Immature natural killer cell (primary cell): ENCODE measurements at regions not wholly inside any gene's neighbourhood (a gene's known extent, or its start where the extent isn't known, plus 50 kb on each side); places are given as distances from the start of the nearest gene placed in this dataset.

ENCODE experiments used
- DNase-seq, 3 donors: peaks; one replicate each; pipeline ENCODE4 v3.0.0; 2022; ENCODE audit warnings: mixed read lengths in 1 of 3
- H3K27ac Mint-ChIP-seq, 6 donors: one replicate each; pipeline ENCODE4 v1.8.0; 2020; ENCODE audit warnings: mixed read lengths in 6 of 6, mild to moderate bottlenecking in 5 of 6, inconsistent platforms in 4 of 6, moderate library complexity in 3 of 6
- H3K27me3 Mint-ChIP-seq, 3 donors: one replicate each; pipeline ENCODE4 v1.8.0; 2020 to 2021; ENCODE audit warnings: low read depth in 3 of 3, mild to moderate bottlenecking in 3 of 3, mixed read lengths in 3 of 3, moderate library complexity in 3 of 3, inconsistent platforms in 1 of 3
- H3K36me3 Mint-ChIP-seq, 3 donors: one replicate each; pipeline ENCODE4 v1.8.0; 2020; ENCODE audit warnings: mixed read lengths in 3 of 3, inconsistent platforms in 2 of 3, mild to moderate bottlenecking in 2 of 3
- H3K4me1 Mint-ChIP-seq, 2 donors: one replicate each; pipeline ENCODE4 v1.8.0; 2020; ENCODE audit warnings: inconsistent platforms in 2 of 2, mild to moderate bottlenecking in 2 of 2, mixed read lengths in 2 of 2, moderate library complexity in 1 of 2
- H3K4me3 Mint-ChIP-seq, 5 donors: one replicate each; pipeline ENCODE4 v1.8.0; 2020; ENCODE audit warnings: mild to moderate bottlenecking in 5 of 5, mixed read lengths in 5 of 5, inconsistent platforms in 3 of 5, moderate library complexity in 3 of 5
- H3K9me3 Mint-ChIP-seq, 6 donors: one replicate each; pipeline ENCODE4 v1.8.0; 2020; ENCODE audit warnings: mild to moderate bottlenecking in 6 of 6, mixed read lengths in 6 of 6, inconsistent platforms in 4 of 6, moderate library complexity in 3 of 6

DNA sequence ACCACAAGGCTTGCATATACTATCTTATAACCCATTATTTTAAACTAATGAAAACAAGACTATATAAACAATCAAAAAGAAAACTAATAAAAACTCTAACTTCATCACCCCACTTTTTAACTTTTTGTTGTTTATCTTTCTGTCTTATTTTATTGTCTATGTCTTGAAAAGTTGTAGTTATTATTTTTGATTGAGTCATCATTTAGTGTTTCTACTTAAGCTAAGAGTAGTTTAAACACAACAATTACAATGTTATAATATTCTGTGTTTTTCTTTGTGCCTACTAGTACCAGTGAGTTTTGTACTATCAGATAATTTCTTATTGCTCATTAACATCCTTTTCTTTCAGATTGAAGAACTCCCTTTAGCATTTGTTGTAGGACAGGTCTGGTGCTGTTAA, 318.7 kb upstream of the ATP5MC3 start:
- Mint-ChIP-seq H3K9me3 (peaks cover 8 to 34% (median 29%) of the 10 kb centered on the region in 6 donors), H3K27ac (no peak overlapping the region), H3K4me1 (no peaks in the 10 kb centered on the region), H3K27me3 (peaks cover 2 to 5% (median 3%) of the 10 kb centered on the region in 3 donors), H3K36me3 (no peaks in the 10 kb centered on the region), H3K4me3 (no peak overlapping the region)
- DNase-seq, result no peak

DNA sequence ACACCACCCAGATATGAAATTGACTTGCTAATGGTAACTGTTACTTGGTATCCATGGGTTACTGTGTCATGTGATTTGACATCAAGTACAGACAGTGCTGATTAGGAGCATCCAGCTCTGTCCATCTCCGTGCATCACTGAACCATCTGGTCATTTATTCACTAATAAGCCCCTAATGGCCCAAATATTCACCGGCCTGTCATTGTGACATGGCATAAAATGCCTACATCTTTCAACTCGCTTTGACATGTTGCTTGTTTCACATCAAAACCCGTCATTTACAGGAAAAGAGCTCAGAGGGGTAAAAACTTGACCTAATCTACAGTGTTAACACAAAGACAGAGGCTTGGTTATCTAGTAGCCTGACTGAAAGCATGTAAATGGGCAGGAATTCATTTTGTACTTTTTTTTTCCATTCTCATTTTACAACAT, 308.9 kb upstream of the ATP5MC3 start:
- Mint-ChIP-seq H3K27me3 (peaks cover 0 to 10% (median 4%) of the 10 kb centered on the region in 3 donors), H3K4me3 (no peak overlapping the region), H3K4me1 (no peaks in the 10 kb centered on the region), H3K27ac (no peak overlapping the region), H3K9me3 (peaks cover 0 to 1% (median 0%) of the 10 kb centered on the region in 6 donors), H3K36me3 (no peaks in the 10 kb centered on the region)
- no peak for DNase-seq

- Mint-ChIP-seq H3K4me3 (no peak overlapping the region), H3K9me3 (no peaks in the 10 kb centered on the region), H3K27me3 (peaks cover 0 to 7% (median 3%) of the 10 kb centered on the region in 3 donors), H3K36me3 (no peaks in the 10 kb centered on the region), H3K27ac (no peak overlapping the region), H3K4me1 (no peaks in the 10 kb centered on the region)
- no peak for DNase-seq
Observed at GRCh38 chr2:175478096-175478768, 296.7 kb upstream of the ATP5MC3 start.

DNA sequence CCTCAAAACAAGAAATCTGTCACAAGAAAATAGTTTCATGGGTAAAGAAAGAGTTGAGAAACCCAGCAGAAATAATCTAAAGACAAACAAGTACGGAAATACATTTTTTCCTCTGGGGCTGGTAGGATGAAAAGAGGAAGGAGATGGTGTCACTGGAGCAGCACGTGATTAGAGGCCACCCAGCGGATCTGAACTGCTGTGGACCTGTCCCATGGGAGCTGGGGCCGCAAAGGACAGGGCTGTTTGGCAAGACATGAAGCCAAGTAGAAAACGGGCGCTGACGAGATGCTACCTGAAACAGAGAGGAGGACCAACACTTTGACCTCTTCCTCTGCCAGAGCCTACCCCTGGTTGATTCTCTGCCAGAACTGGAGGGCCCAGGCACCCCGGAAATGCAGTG, 295.4 kb upstream of the ATP5MC3 start:
- DNase-seq, result no peak
- no peaks in the 10 kb centered on the region for H3K36me3 Mint-ChIP-seq
- H3K27ac Mint-ChIP-seq, result no peak overlapping the region
- H3K9me3 Mint-ChIP-seq, result no peaks in the 10 kb centered on the region
- H3K4me1 Mint-ChIP-seq, result no peaks in the 10 kb centered on the region
- H3K4me3 Mint-ChIP-seq, result no peak overlapping the region
- H3K27me3 Mint-ChIP-seq, result peaks cover 0 to 7% (median 3%) of the 10 kb centered on the region in 3 donors

DNA sequence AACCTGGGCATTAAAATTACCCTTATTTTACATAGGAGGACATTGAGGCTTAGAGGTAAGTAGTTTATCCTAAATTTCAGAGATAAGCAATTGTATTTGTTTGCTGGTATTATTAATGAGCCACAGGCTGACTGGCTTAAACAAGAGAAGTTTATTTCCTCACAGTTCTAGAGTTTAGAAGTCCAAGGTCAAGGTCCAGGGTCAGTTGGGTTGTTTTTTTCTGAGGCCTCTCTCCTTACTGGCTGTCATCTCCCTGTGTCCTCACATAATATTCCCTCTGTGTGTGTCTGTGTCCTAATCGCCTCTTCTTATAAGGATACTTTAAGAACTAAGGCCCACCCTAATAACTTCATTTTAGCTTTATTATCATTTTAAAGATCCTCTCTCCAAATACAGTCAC, 294.9 kb upstream of the ATP5MC3 start:
- Mint-ChIP-seq H3K4me1 (no peaks in the 10 kb centered on the region), H3K27me3 (peaks cover 0 to 9% (median 3%) of the 10 kb centered on the region in 3 donors), H3K4me3 (no peak overlapping the region), H3K9me3 (no peaks in the 10 kb centered on the region), H3K27ac (no peak overlapping the region), H3K36me3 (no peaks in the 10 kb centered on the region)
- DNase-seq, result no peak

DNA sequence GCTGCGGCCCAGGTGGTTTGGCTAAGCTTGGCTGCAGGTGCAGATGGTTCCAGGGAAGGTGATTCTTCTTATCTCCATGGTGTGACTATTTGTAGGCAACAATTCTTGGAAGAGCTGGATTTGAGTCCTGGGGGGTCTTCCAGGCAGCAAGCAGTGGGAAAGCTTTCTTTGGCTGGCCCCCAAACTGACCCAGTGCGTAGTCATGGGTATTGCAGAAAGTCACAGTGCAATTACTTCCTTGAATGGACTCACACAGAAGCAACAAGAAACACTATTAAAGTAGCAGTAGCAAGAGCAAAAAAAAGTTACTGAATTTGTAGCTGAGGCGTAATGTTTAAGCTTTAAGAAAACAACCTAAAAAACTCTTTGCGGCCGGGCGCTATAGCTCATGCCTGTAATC, 293.6 kb upstream of the ATP5MC3 start:
- H3K4me1 Mint-ChIP-seq, result no peaks in the 10 kb centered on the region
- no peak overlapping the region for H3K27ac Mint-ChIP-seq

GRCh38 chr2:175468431-175469098, 287.1 kb upstream of the ATP5MC3 start:
- no peak for DNase-seq
- Mint-ChIP-seq H3K4me3 (no peak overlapping the region), H3K4me1 (no peaks in the 10 kb centered on the region), H3K27me3 (peaks cover 0 to 6% (median 0%) of the 10 kb centered on the region in 3 donors), H3K36me3 (no peaks in the 10 kb centered on the region), H3K9me3 (no peaks in the 10 kb centered on the region), H3K27ac (no peak overlapping the region)

More for the DNA sequence above, 293.6 kb upstream of the ATP5MC3 start:
- Mint-ChIP-seq H3K36me3 (no peaks in the 10 kb centered on the region), H3K27me3 (peaks cover 0 to 9% (median 3%) of the 10 kb centered on the region in 3 donors), H3K9me3 (no peaks in the 10 kb centered on the region), H3K4me3 (no peak overlapping the region)
- no peak for DNase-seq

DNA sequence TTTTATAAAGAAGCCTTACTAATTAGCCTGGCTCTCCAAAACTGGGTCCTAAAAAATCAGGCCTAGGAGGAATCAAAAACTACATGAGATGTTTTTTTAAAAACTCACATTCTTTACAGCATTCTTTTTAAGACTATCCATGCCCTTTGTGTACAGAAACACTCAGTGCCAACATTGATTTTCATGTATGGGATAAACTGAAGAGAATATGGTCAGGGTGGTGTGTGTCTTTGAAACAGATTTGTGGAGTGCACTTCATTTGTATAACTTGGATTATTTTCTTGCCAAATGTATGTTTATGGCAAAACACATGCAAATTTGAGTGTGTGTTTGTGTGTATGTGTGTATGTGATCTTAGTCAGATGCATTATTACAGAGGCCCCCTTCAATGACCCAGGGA, 283.6 kb upstream of the ATP5MC3 start:
- H3K27me3 Mint-ChIP-seq, result peaks cover 0 to 2% (median 0%) of the 10 kb centered on the region in 3 donors
- peaks cover 0 to 8% (median under 1%) of the 10 kb centered on the region in 6 donors for H3K9me3 Mint-ChIP-seq

DNA sequence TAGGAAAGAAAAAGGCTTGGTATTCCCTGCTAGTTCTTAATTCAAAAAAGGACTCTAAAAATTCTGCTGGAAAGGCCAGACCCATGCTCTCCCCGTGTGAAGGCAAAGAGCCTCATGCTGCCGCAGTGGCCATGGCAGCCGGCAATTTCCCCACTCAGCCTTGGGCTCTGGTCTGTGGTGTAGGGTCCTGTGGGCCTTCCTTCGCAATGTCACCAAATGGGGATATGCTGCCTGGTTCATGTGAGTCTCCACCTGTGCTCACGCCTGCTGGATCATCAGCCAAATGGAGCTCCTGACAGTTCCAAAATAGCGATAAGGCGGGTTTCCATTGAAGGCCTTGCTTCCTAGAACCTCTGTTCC, 282.8 kb upstream of the ATP5MC3 start:
- Mint-ChIP-seq H3K4me3 (no peak overlapping the region), H3K4me1 (no peaks in the 10 kb centered on the region), H3K36me3 (peaks cover 0 to 4% (median 3%) of the 10 kb centered on the region in 3 donors), H3K9me3 (peaks cover 0 to 8% (median under 1%) of the 10 kb centered on the region in 6 donors), H3K27me3 (peaks cover 1 to 2% (median 2%) of the 10 kb centered on the region in 3 donors), H3K27ac (no peak overlapping the region)
- no peak for DNase-seq

More for the DNA sequence above, 283.6 kb upstream of the ATP5MC3 start:
- no peak for DNase-seq
- Mint-ChIP-seq H3K4me3 (no peak overlapping the region), H3K27ac (no peak overlapping the region), H3K36me3 (peaks cover 0 to 3% (median 0%) of the 10 kb centered on the region in 3 donors), H3K4me1 (no peaks in the 10 kb centered on the region)

DNA sequence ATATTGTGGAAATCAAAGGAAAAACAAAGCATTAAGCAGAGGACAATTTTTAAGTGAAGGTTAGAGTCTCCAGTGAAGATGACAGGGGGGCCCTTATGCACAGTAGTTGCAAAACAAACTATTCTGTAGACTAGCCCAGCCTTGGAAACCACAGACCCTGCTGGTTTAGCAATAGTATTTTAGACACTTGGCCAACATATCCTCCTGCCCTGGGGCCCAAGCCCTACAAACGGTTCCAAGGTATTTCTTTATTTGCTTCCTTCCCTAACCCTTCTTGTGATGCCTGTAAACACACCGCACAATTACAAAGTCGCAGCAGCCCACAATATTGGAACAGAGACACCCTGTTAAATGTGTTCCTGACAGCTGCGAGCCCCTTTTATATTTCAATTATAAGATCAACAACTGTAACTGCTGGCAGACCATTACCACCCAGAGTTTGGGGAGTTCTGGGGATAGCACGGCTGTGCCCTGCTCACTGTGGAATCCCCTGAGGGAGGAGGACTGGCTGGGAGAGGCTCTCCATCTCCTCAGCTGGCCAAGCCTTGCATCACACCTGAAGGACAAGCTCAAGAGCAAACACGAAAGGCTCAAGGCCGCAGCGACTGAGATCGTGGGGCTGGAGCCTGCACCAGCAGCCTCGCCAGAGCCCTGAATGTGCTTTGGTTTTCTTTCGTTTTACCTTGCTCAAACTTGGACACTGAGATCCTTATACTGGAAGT, 282.2 kb upstream of the ATP5MC3 start:
- H3K4me1 Mint-ChIP-seq, result no peaks in the 10 kb centered on the region
- no peak for DNase-seq

GRCh38 chr2:175463169-175463568, 281.7 kb upstream of the ATP5MC3 start:
- peaks cover 0 to 2% (median 1%) of the 10 kb centered on the region in 3 donors for H3K27me3 Mint-ChIP-seq

More for the DNA sequence above, 282.2 kb upstream of the ATP5MC3 start:
- no peak overlapping the region for H3K27ac Mint-ChIP-seq
- H3K9me3 Mint-ChIP-seq, result peaks cover 0 to 8% (median under 1%) of the 10 kb centered on the region in 6 donors
- H3K4me3 Mint-ChIP-seq, result no peak overlapping the region
- peaks cover 0 to 2% (median 1%) of the 10 kb centered on the region in 3 donors for H3K27me3 Mint-ChIP-seq
- peaks cover 0 to 4% (median 3%) of the 10 kb centered on the region in 3 donors for H3K36me3 Mint-ChIP-seq

DNA sequence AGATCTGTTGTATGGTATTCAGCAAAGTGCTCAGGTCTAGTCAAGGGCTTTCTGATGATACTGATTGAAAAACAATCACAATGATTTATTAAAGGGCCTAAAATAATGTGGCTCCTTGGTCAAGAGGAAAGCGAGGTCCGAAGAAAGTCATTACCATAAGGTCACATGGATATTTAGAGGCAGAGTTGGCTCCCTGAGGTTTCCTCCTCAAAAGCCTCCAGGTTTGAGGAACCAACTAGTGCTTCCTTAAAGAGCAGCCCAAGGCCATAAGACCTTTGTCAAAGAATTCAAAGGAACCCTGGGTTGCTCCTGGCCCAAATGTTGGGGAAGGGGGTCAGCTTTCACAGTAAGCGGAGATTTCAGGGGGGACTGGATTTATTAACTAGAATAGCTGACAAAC, 280.7 kb upstream of the ATP5MC3 start:
- peaks cover 0 to 4% (median 3%) of the 10 kb centered on the region in 3 donors for H3K36me3 Mint-ChIP-seq
- no peak overlapping the region for H3K27ac Mint-ChIP-seq
- no peak for DNase-seq
- H3K4me1 Mint-ChIP-seq, result no peaks in the 10 kb centered on the region
- H3K9me3 Mint-ChIP-seq, result peaks cover 0 to 8% (median under 1%) of the 10 kb centered on the region in 6 donors
- H3K27me3 Mint-ChIP-seq, result peaks cover 0 to 3% (median 2%) of the 10 kb centered on the region in 3 donors
- no peak overlapping the region for H3K4me3 Mint-ChIP-seq

More at GRCh38 chr2:175463169-175463568, 281.7 kb upstream of the ATP5MC3 start:
- H3K9me3 Mint-ChIP-seq, result peaks cover 0 to 8% (median under 1%) of the 10 kb centered on the region in 6 donors
- H3K4me1 Mint-ChIP-seq, result no peaks in the 10 kb centered on the region
- H3K36me3 Mint-ChIP-seq, result peaks cover 0 to 4% (median 3%) of the 10 kb centered on the region in 3 donors
- H3K4me3 Mint-ChIP-seq, result no peak overlapping the region
- no peak overlapping the region for H3K27ac Mint-ChIP-seq
- DNase-seq, result no peak

DNA sequence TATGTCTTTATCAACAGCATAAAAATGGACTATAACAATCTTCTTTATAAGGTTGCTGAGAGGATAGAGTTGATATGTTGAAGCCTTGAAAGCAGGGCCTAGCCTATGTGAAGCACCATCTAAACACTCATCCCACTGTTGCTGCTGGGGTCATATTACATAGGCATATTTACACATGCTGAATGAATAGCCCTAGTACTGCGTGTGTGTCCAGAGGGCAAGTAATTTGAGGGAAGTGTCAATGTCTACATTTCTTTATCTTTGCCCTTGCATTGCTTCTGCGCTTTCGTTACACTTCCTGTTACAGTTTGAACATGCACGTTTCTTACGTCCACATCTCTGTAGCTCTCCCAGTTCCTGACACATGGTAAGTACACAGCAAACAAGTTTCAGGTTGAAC, 280.3 kb upstream of the ATP5MC3 start:
- Mint-ChIP-seq H3K4me1 (no peaks in the 10 kb centered on the region), H3K36me3 (peaks cover 0 to 4% (median 3%) of the 10 kb centered on the region in 3 donors), H3K27ac (no peak overlapping the region), H3K4me3 (no peak overlapping the region), H3K27me3 (peaks cover 0 to 3% (median 2%) of the 10 kb centered on the region in 3 donors), H3K9me3 (peaks cover 0 to 8% (median under 1%) of the 10 kb centered on the region in 6 donors)
- DNase-seq, result no peak
